Astrocyte of the cerebellum (primary cell): ENCODE measurements at regions not wholly inside any gene's neighbourhood (a gene's known extent, or its start where the extent isn't known, plus 50 kb on each side); places are given as distances from the start of the nearest gene placed in this dataset.
A peak's percentile ranks its signal among the peaks of the same experiment; 100 is the strongest.

ENCODE experiments used
- DNase-seq: peaks from one replicate; pipeline ENCODE4 v3.0.0-alpha.2; 2011; ENCODE audit warnings: low read depth
- H3K4me3 ChIP-seq: 2 replicates; pipeline ENCODE4 v1.5.1; 2011; ENCODE audit warnings: mild to moderate bottlenecking, low read depth, low read length, moderate library complexity
- CTCF ChIP-seq: IDR thresholded peaks from 2 replicates; pipeline ENCODE4 v1.5.1; 2012; ENCODE audit warnings: low read length, low read depth, moderate library complexity, mild to moderate bottlenecking; ENCODE audit errors: missing control alignments
- in situ Hi-C: cut with HindIII; loops from 2 replicates; pipeline ENCODE4 v1.10.0; 2017; ENCODE audit warnings: low sequenced_read_pairs

GRCh38 chr14:51787352-51787751, 73.1 kb upstream of the GNG2 start:
- H3K4me3 ChIP-seq, result no peak overlapping the region
- in situ Hi-C loops, result loop anchor here (10.0 kb wide), 1 partner anchor 503 kb away; no protein-coding TSS in a partner anchor
- no peak for DNase-seq
- no peak for TF ChIP-seq CTCF

DNA sequence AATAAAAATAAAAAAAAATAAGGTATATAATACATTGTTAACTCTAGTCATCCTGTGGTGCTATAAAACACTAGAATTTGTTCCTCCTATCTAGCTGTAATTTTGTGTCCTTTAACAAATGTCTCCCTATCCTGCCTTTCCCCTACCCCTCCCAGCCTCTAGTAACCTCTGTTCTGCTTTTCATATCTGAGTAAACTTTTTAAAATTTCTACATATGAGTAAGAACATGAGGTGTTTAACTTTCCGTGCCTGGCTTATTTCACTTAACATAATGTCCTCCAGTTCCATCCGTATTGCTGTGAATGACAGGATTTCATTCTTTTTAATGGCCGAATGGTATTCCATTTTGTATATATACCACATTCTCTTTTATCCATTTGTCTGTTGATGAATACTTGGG, 71.3 kb upstream of the GNG2 start:
- in situ Hi-C loops, result loop anchor here (10.0 kb wide), 1 partner anchor 504 kb away; no protein-coding TSS in a partner anchor
- H3K4me3 ChIP-seq, result no peak overlapping the region
- no peak for DNase-seq
- TF ChIP-seq CTCF, result no peak

DNA sequence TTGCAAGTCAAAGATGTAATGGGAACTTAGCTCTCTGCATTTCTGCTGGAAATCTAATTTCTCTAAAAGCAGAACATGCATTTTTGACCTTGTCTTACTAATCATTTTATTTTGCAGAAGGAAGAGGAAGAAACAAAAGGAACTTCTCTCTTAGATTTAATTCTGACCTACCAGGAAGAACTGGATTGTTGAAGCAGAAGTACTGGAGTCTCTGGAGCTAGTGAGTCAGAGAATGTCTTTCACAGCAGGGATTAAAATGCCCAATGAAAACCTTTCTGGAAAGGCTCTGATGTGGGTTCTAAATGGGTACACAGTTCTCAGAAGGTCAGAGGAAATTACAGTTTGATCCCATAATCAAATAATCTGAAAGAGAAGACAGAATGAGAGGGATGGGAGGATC, 70.8 kb upstream of the GNG2 start:
- no peak overlapping the region for H3K4me3 ChIP-seq
- in situ Hi-C loops, result loop anchor here (10.0 kb wide), 1 partner anchor 505 kb away; no protein-coding TSS in a partner anchor
- no peak for TF ChIP-seq CTCF
- DNase-seq, result no peak

- no peak for TF ChIP-seq CTCF
- in situ Hi-C loops, result no loop called here
- no peak overlapping the region for H3K4me3 ChIP-seq
- DNase-seq, result peak; percentile 82
Observed at GRCh38 chr14:51792809-51793208, 67.6 kb upstream of the GNG2 start.

DNA sequence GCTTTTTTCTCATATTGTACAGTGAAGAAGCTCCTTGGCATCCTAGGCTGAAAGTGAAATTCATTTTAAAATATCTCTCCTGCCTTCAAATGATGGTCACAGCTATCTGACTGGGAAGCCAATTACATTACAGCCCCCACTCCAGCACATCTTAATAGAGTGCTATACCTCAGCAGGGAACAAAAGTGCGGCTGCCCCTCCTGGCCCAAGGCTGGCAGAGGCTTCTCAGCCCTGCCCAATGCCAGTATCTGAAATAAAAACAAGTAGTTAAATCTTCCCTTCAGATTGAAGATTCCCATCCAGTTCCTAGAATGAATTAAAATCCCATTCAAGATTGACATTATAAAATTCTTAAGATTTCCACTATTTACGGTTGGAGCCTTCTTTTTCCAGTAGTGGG, 54.9 kb upstream of the GNG2 start:
- H3K4me3 ChIP-seq, result no peak overlapping the region
- no peak for DNase-seq
- in situ Hi-C loops, result no loop called here
- TF ChIP-seq CTCF, result no peak

DNA sequence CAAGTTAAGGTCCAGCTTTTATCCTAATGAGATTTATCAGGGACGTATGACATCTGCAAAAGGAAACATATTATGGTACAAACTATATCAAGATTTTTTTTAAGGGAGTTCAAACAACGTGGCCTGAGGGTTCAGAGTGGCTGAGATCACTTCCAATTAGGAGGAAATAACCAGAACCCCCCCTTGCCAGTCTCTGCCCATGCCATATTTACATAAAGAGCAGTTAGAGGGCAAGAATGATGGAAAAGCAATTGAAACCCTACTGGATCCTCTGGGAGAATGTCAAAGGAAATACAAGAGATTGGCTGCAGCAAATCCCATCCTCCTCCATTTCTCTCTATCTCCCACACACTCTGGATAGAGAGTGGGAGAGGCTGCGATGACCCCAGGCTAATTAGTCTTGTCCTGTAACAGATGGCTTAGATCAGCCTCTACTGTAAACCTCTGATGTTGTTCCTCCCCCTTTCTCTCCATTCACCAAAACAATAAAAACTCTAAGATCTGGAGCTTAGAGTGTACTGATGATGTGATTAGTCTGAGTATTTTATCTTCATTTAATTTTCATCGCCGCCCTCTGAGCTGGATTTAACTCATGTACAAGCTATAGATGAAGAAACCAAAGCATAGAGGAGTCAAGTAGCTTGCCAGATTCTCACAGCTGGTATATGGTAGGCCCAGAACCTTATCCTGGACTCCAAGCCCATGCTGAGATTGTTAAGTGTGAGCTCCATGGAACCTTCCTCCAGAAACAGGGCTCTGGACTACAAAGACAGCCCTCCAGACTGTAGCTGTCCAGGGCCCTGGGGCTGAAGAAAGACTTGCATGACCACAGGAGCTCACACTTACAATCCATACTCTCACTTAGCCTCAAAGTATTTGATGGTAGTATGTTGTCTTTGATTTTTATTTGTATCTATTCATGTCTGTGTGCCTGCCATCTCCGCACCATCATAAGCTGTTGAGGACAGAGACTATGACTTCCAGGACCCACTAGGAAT, 54.1 kb upstream of the GNG2 start:
- no peak for TF ChIP-seq CTCF
- in situ Hi-C loops, result no loop called here
- no peak for DNase-seq

More for the DNA sequence above, 54.1 kb upstream of the GNG2 start:
- no peak overlapping the region for H3K4me3 ChIP-seq
